ENCODE measurements at regions not wholly inside any gene's neighbourhood (a gene's known extent, or its start where the extent isn't known, plus 50 kb on each side); places are given as distances from the start of the nearest gene placed in this dataset.
"Not testable (repeated sequence)": the region's sequence is repeated elsewhere in the genome, so short reads cannot be mapped to it uniquely, and the experiment has no call there.

DNA sequence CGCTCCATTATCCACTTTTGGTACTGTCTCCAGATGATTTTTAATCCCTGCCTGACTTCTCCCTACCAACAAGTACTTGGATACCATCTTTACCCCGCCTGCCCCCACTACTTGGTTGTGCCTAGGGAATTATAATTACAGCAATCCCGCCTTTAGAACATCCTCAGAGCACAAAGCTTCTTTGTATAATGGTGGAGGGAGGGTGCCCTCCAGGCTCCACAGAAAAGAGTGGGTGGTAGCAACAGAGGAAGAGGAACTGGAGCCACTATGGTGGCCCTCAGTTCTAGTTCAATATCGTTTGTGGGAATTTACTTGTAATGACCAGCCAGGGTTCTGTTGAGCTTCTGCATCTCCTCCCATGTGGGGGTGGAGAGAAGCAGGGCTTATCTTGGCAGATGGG is 79.0 kb upstream of the RNF38 start:
- H3K27ac ChIP-seq: no peak overlapping the region

GRCh38 chr9:36471359-36471758 is 71.3 kb upstream of the RNF38 start:
- H3K27ac ChIP-seq: no peak overlapping the region

More for the DNA sequence above, 79.0 kb upstream of the RNF38 start:
- TF ChIP-seq, protein P1, sequence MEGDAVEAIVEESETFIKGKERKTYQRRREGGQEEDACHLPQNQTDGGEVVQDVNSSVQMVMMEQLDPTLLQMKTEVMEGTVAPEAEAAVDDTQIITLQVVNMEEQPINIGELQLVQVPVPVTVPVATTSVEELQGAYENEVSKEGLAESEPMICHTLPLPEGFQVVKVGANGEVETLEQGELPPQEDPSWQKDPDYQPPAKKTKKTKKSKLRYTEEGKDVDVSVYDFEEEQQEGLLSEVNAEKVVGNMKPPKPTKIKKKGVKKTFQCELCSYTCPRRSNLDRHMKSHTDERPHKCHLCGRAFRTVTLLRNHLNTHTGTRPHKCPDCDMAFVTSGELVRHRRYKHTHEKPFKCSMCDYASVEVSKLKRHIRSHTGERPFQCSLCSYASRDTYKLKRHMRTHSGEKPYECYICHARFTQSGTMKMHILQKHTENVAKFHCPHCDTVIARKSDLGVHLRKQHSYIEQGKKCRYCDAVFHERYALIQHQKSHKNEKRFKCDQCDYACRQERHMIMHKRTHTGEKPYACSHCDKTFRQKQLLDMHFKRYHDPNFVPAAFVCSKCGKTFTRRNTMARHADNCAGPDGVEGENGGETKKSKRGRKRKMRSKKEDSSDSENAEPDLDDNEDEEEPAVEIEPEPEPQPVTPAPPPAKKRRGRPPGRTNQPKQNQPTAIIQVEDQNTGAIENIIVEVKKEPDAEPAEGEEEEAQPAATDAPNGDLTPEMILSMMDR (conservative IDR thresholded peaks at IDR 0.05): no peak
- no peak for TF ChIP-seq ZFX (IDR thresholded peaks at IDR 0.05)

DNA sequence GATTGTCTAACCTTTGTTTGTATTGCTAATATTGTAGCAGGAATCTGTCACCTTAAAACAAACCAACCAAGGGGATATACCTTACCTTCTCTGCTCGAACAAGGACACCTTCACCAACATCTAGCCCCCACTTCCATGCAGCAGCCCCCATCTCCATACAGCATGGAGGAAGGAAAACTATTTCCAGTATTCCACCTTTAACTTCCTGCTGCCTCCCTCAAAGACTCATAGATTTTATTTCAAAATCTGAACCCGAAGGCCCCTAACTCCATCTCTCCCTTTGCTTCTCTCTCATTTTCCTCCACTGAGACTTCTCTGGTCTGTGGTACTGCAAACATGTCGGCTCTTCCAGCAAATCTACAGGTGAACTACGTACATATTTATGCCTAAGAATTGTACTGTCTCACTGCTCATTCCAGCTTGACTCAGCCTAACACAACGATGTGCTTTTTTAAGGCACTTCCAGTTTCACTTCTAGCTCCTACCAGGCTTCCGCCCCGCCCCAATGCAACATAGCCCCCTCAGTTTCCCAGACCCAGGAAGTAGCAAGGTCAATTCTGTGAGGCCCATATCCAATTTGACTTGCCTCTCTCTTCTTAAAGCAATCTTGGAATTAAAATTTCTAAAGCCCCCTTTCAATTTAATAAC is 70.7 kb upstream of the RNF38 start:
- TF ChIP-seq ZFX (IDR thresholded peaks at IDR 0.05): no peak
- TF ChIP-seq, protein P1 (conservative IDR thresholded peaks at IDR 0.05): no peak
- H3K27ac ChIP-seq: no peak overlapping the region

More at GRCh38 chr9:36471359-36471758, 71.3 kb upstream of the RNF38 start:
- TF ChIP-seq, protein P1 (conservative IDR thresholded peaks at IDR 0.05): no peak
- no peak for TF ChIP-seq ZFX (IDR thresholded peaks at IDR 0.05)

DNA sequence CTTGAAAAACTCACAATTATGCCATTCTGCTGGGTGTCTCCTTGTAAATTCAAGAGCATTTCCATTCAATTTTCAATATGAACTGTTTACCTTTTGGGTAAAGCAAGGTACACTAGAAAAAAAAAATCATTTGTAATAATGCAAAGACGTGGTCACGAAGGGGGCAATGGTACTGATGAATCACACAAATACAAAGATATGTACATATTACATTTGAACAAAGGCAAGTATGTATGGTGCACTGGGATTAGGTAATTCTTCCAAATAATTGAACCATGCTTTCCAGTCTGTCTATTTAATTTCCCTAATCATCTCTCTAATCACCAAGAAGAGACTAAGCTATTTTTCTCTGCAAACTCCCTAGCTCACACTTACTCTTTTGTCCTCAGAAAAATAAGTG is 63.4 kb upstream of the RNF38 start:
- TF ChIP-seq, protein P1 (conservative IDR thresholded peaks at IDR 0.05): no peak
- TF ChIP-seq ZFX (IDR thresholded peaks at IDR 0.05): no peak
- H3K27ac ChIP-seq: no peak overlapping the region

DNA sequence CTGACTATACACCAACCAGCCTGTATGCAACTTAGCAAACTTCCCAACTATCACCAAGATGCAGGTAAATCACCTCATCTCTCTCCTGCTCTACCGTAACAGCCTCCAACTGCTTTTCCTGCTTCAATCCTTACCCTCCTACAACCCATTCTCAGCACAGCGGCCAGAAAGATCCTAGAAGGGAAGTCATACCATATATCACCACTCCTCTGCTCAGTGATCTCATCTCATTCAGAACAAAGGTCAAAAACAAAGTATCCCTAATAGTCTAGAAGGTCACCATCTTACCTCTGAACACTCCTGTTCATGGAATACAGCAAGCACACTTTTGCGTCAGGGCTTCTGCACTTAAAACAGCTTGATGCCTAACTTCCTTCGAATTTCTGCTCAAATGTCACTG is 62.2 kb upstream of the RNF38 start:
- TF ChIP-seq, protein P1 (conservative IDR thresholded peaks at IDR 0.05): no peak
- no peak for TF ChIP-seq ZFX (IDR thresholded peaks at IDR 0.05)
- no peak overlapping the region for H3K27ac ChIP-seq

DNA sequence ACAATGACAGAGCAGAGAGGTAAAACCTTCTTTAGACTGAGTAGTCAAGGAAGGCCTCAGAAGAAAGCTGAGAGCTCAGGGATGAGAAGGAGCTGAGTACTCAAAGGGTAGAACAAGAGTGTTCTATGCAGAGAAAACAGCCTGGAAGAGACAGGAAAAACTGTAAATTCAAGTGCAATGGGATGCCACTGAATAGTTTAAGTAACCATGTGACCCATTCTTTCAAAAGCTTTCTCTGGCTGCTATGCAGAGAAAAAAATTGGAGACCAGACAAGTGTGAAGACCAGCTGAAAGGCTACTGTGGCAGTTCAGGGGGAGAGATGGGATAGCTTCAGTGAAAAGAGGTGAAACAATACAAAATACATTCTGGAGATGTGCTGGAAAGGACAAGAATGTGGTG is 61.3 kb upstream of the RNF38 start:
- H3K27ac ChIP-seq: no peak overlapping the region
- TF ChIP-seq, protein P1 (conservative IDR thresholded peaks at IDR 0.05): no peak
- no peak for TF ChIP-seq ZFX (IDR thresholded peaks at IDR 0.05)

DNA sequence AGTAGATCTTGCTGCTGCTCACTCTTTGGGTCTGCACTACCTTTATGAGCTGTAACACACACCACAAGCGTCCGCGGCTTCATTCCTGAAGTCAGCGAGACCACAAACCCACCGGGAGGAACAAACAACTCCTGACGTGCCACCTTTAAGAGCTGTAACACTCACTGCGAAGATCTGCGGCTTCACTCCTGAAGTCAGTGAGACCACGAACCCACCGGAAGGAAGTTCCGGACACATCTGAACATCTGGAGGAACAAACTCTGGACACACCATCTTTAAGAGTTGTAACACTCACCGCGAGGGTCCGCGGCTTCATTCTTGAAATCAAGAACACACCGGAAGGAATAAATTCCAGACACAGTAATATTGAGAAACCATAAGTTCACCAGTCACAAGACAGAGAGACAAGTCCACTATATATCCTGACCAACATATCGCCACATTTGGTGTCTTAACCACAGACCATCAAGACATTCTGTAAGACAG is 58.4 kb upstream of the RNF38 start:
- not testable (repeated sequence) for H3K27ac ChIP-seq

- no peak overlapping the region for H3K27ac ChIP-seq
- TF ChIP-seq, protein P1 (conservative IDR thresholded peaks at IDR 0.05): no peak
- no peak for TF ChIP-seq ZFX (IDR thresholded peaks at IDR 0.05)
Observed at GRCh38 chr9:36457836-36458429, 57.9 kb upstream of the RNF38 start.
